ENCODE measurements at regions not wholly inside any gene's neighbourhood (a gene's known extent, or its start where the extent isn't known, plus 50 kb on each side); places are given as distances from the start of the nearest gene placed in this dataset.

- Histone ChIP-seq H3K79me2 (ENCODE audit: insufficient read depth, low read length) (no peaks in the 10 kb centered on the region), H2AFZ (ENCODE audit: low read depth, low read length) (no peak overlapping the region), H3K9me3 (ENCODE audit: insufficient read depth, low read depth, low read length) (no peaks in the 10 kb centered on the region), H4K20me1 (ENCODE audit: insufficient read depth, low read length) (no peaks in the 10 kb centered on the region), H3K27me3 (ENCODE audit: insufficient read depth, low read length) (no peaks in the 10 kb centered on the region), H3K36me3 (ENCODE audit: insufficient read depth, low read length) (no peaks in the 10 kb centered on the region), H3K4me1 (ENCODE audit: insufficient read depth, low read length) (no peaks in the 10 kb centered on the region), H3K27ac (ENCODE audit: low read depth, low read length) (no peak overlapping the region), H3K9ac (ENCODE audit: low read length) (no peak overlapping the region), H3K4me2 (ENCODE audit: low read length) (no peak overlapping the region), H3K4me3 (ENCODE audit: insufficient read depth, low read depth, low read length) (no peak overlapping the region)
- H3K4me1 Mint-ChIP-seq (ENCODE audit: low read depth, unreplicated experiment), result no peaks in the 10 kb centered on the region
- TF ChIP-seq CTCF (IDR thresholded peaks at IDR 0.05; ENCODE audit: insufficient read depth, low read depth, low read length), result no peak
- TF ChIP-seq EZH2 (IDR thresholded peaks at IDR 0.05; ENCODE audit: insufficient read depth, low read length), result no peak
- no peak overlapping the region for H3K4me3 Mint-ChIP-seq (ENCODE audit: unreplicated experiment)
- DNase-seq (ENCODE audit: low read depth) (no peak), FAIRE-seq (no peak)
- H3K9me3 Mint-ChIP-seq (ENCODE audit: unreplicated experiment), result no peaks in the 10 kb centered on the region
- no peak overlapping the region for H3K27ac Mint-ChIP-seq (ENCODE audit: unreplicated experiment)
- H3K27me3 Mint-ChIP-seq (ENCODE audit: low read depth, unreplicated experiment), result no peaks in the 10 kb centered on the region
- no peaks in the 10 kb centered on the region for H3K36me3 Mint-ChIP-seq (ENCODE audit: low read depth, unreplicated experiment)
Observed at GRCh38 chr6:164216368-164216767, 801.9 kb downstream of the QKI start.

GRCh38 chr6:164214066-164214465 lies 799.5 kb downstream of the QKI start:
- Histone ChIP-seq H2AFZ (ENCODE audit: low read depth, low read length) (no peak overlapping the region), H3K27ac (ENCODE audit: low read depth, low read length) (no peak overlapping the region), H3K4me3 (ENCODE audit: insufficient read depth, low read depth, low read length) (no peak overlapping the region), H3K79me2 (ENCODE audit: insufficient read depth, low read length) (no peaks in the 10 kb centered on the region), H3K27me3 (ENCODE audit: insufficient read depth, low read length) (no peaks in the 10 kb centered on the region), H3K4me1 (ENCODE audit: insufficient read depth, low read length) (no peaks in the 10 kb centered on the region), H3K9me3 (ENCODE audit: insufficient read depth, low read depth, low read length) (no peaks in the 10 kb centered on the region), H3K9ac (ENCODE audit: low read length) (no peak overlapping the region), H3K4me2 (ENCODE audit: low read length) (no peak overlapping the region), H3K36me3 (ENCODE audit: insufficient read depth, low read length) (no peaks in the 10 kb centered on the region), H4K20me1 (ENCODE audit: insufficient read depth, low read length) (no peaks in the 10 kb centered on the region)
- Mint-ChIP-seq H3K4me1 (ENCODE audit: low read depth, unreplicated experiment) (peaks cover 2% of the 10 kb centered on the region), H3K4me3 (ENCODE audit: unreplicated experiment) (no peak overlapping the region), H3K36me3 (ENCODE audit: low read depth, unreplicated experiment) (no peaks in the 10 kb centered on the region), H3K27ac (ENCODE audit: unreplicated experiment) (no peak overlapping the region), H3K27me3 (ENCODE audit: low read depth, unreplicated experiment) (no peaks in the 10 kb centered on the region), H3K9me3 (ENCODE audit: unreplicated experiment) (no peaks in the 10 kb centered on the region)
- DNase-seq (ENCODE audit: low read depth) (no peak), FAIRE-seq (no peak)
- TF ChIP-seq EZH2 (IDR thresholded peaks at IDR 0.05; ENCODE audit: insufficient read depth, low read length) (no peak), CTCF (IDR thresholded peaks at IDR 0.05; ENCODE audit: insufficient read depth, low read depth, low read length) (no peak)

GRCh38 chr6:164211254-164211653 lies 796.7 kb downstream of the QKI start:
- H3K36me3 Mint-ChIP-seq (ENCODE audit: low read depth, unreplicated experiment), result no peaks in the 10 kb centered on the region

More at GRCh38 chr6:164211254-164211653, 796.7 kb downstream of the QKI start:
- no peak overlapping the region for H2AFZ ChIP-seq (ENCODE audit: low read depth, low read length)
- H3K4me1 Mint-ChIP-seq (ENCODE audit: low read depth, unreplicated experiment), result peaks cover 12% of the 10 kb centered on the region
- DNase-seq (ENCODE audit: low read depth), result no peak
- H3K4me2 ChIP-seq (ENCODE audit: low read length), result no peak overlapping the region
- H3K4me3 ChIP-seq (ENCODE audit: insufficient read depth, low read depth, low read length), result no peak overlapping the region
- TF ChIP-seq EZH2 (IDR thresholded peaks at IDR 0.05; ENCODE audit: insufficient read depth, low read length), result no peak
- TF ChIP-seq CTCF (IDR thresholded peaks at IDR 0.05; ENCODE audit: insufficient read depth, low read depth, low read length), result no peak
- no peak overlapping the region for H3K27ac ChIP-seq (ENCODE audit: low read depth, low read length)
- no peaks in the 10 kb centered on the region for H3K36me3 ChIP-seq (ENCODE audit: insufficient read depth, low read length)
- no peaks in the 10 kb centered on the region for H4K20me1 ChIP-seq (ENCODE audit: insufficient read depth, low read length)
- no peaks in the 10 kb centered on the region for H3K79me2 ChIP-seq (ENCODE audit: insufficient read depth, low read length)
- H3K4me3 Mint-ChIP-seq (ENCODE audit: unreplicated experiment), result no peak overlapping the region
- no peaks in the 10 kb centered on the region for H3K27me3 ChIP-seq (ENCODE audit: insufficient read depth, low read length)
- no peak overlapping the region for H3K27ac Mint-ChIP-seq (ENCODE audit: unreplicated experiment)
- no peaks in the 10 kb centered on the region for H3K27me3 Mint-ChIP-seq (ENCODE audit: low read depth, unreplicated experiment)
- H3K4me1 ChIP-seq (ENCODE audit: insufficient read depth, low read length), result peaks cover 5% of the 10 kb centered on the region
- no peaks in the 10 kb centered on the region for H3K9me3 ChIP-seq (ENCODE audit: insufficient read depth, low read depth, low read length)
- no peaks in the 10 kb centered on the region for H3K9me3 Mint-ChIP-seq (ENCODE audit: unreplicated experiment)
- H3K9ac ChIP-seq (ENCODE audit: low read length), result no peak overlapping the region
- no peak for FAIRE-seq
